Myocyte (in vitro differentiated cells): ENCODE measurements at regions not wholly inside any gene's neighbourhood (a gene's known extent, or its start where the extent isn't known, plus 50 kb on each side); places are given as distances from the start of the nearest gene placed in this dataset.
"Not testable (repeated sequence)": the region's sequence is repeated elsewhere in the genome, so short reads cannot be mapped to it uniquely, and the experiment has no call there.

Experiments
- DNase-seq: peaks from one replicate; pipeline ENCODE4 v3.0.0-alpha.2; 2012; ENCODE audit warnings: low read depth

GRCh38 chr15:79738143-79738542 is 158.7 kb downstream of the MTHFS start:
- no peak for DNase-seq

- no peak for DNase-seq
These were observed 156.3 kb downstream of the MTHFS start for GRCh38 chr15:79740561-79740960.

- peak; percentile 6 for DNase-seq
These were observed 153.8 kb downstream of the MTHFS start for GRCh38 chr15:79743032-79743431.

GRCh38 chr15:79744485-79744884 is 152.3 kb downstream of the MTHFS start:
- not testable (repeated sequence) for DNase-seq

GRCh38 chr15:79756365-79756764 is 140.4 kb downstream of the MTHFS start:
- DNase-seq = no peak

GRCh38 chr15:79765081-79765480 is 131.7 kb downstream of the MTHFS start:
- no peak for DNase-seq

- DNase-seq = peak; percentile 6
These were observed 127.7 kb downstream of the MTHFS start for GRCh38 chr15:79769069-79769481.

- no peak for DNase-seq
These were observed 126.7 kb downstream of the MTHFS start for GRCh38 chr15:79769933-79770759.

GRCh38 chr15:79773128-79773527 is 123.7 kb downstream of the MTHFS start:
- DNase-seq = no peak

- no peak for DNase-seq
These were observed 121.0 kb downstream of the MTHFS start for GRCh38 chr15:79775821-79776220.

- DNase-seq = no peak
These were observed 118.9 kb downstream of the MTHFS start for GRCh38 chr15:79777916-79778315.

GRCh38 chr15:79778378-79778990 is 118.3 kb downstream of the MTHFS start:
- no peak for DNase-seq

- DNase-seq = no peak
These were observed 117.1 kb downstream of the MTHFS start for GRCh38 chr15:79779746-79780145.

- DNase-seq = not testable (repeated sequence)
These were observed 114.5 kb downstream of the MTHFS start for GRCh38 chr15:79782307-79782706.
